A172 (cell line): ENCODE measurements at regions not wholly inside any gene's neighbourhood (a gene's known extent, or its start where the extent isn't known, plus 50 kb on each side); places are given as distances from the start of the nearest gene placed in this dataset.

ENCODE experiments used
- DNase-seq: peaks from one replicate; pipeline ENCODE4 v3.0.0-alpha.2; 2015; ENCODE audit warnings: low spot score

- no peak for DNase-seq
These were observed 212.5 kb downstream of the CSNK2A3 start for GRCh38 chr11:11140510-11140909.

- no peak for DNase-seq
These were observed 215.7 kb downstream of the CSNK2A3 start for GRCh38 chr11:11137339-11137738.

GRCh38 chr11:11135820-11136476, 217.1 kb downstream of the CSNK2A3 start:
- no peak for DNase-seq

GRCh38 chr11:11129118-11129517, 223.9 kb downstream of the CSNK2A3 start:
- DNase-seq, result no peak

GRCh38 chr11:11125618-11126017, 227.4 kb downstream of the CSNK2A3 start:
- DNase-seq, result no peak

- no peak for DNase-seq
These were observed 230.3 kb downstream of the CSNK2A3 start for GRCh38 chr11:11122749-11123148.

GRCh38 chr11:11119917-11120316, 233.1 kb downstream of the CSNK2A3 start:
- no peak for DNase-seq

GRCh38 chr11:11117730-11118129, 235.3 kb downstream of the CSNK2A3 start:
- DNase-seq, result no peak

GRCh38 chr11:11115475-11115874, 237.6 kb downstream of the CSNK2A3 start:
- DNase-seq, result no peak

- DNase-seq, result no peak
These were observed 239.4 kb downstream of the CSNK2A3 start for GRCh38 chr11:11113626-11114025.

GRCh38 chr11:11108026-11108425, 245.0 kb downstream of the CSNK2A3 start:
- no peak for DNase-seq

GRCh38 chr11:11107076-11107723, 245.8 kb downstream of the CSNK2A3 start:
- no peak for DNase-seq

GRCh38 chr11:11105361-11105760, 247.5 kb upstream of the ZBED5 start:
- DNase-seq, result no peak

GRCh38 chr11:11095831-11096723, 238.2 kb upstream of the ZBED5 start:
- no peak for DNase-seq

- DNase-seq, result no peak
These were observed 232.6 kb upstream of the ZBED5 start for GRCh38 chr11:11090495-11090894.

- DNase-seq, result no peak
These were observed 232.0 kb upstream of the ZBED5 start for GRCh38 chr11:11089805-11090204.

GRCh38 chr11:11086979-11087378, 229.1 kb upstream of the ZBED5 start:
- DNase-seq, result no peak

- no peak for DNase-seq
These were observed 227.7 kb upstream of the ZBED5 start for GRCh38 chr11:11085580-11085979.

- DNase-seq, result no peak
These were observed 226.5 kb upstream of the ZBED5 start for GRCh38 chr11:11084337-11084736.

GRCh38 chr11:11083441-11083840, 225.6 kb upstream of the ZBED5 start:
- no peak for DNase-seq

- no peak for DNase-seq
These were observed 224.8 kb upstream of the ZBED5 start for GRCh38 chr11:11082646-11083045.

GRCh38 chr11:11081776-11082175, 223.9 kb upstream of the ZBED5 start:
- DNase-seq, result no peak

- no peak for DNase-seq
These were observed 223.4 kb upstream of the ZBED5 start for GRCh38 chr11:11081288-11081687.
